ENCODE measurements at regions not wholly inside any gene's neighbourhood (a gene's known extent, or its start where the extent isn't known, plus 50 kb on each side); places are given as distances from the start of the nearest gene placed in this dataset.

DNA sequence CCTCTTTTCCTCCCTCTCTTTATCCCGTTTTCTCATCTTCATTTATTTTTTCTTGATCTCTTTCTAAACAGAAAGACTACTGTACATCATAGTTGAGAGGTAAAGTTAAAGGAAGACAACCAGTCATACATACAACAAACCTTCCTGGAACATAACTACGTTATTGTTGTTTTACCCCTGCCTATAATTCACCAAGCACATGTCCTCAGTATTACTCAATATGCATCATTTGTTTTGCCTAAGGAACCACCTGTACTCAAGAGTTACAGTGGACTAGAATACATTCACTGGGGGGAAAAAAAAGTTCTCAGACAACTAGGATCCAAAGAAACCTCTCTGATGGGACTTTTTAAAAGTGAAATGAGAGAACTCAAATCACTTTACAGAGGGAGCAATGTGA, 344.7 kb upstream of the RBMS3 start:
- Histone ChIP-seq H3K79me2 (ENCODE audit: low read length) (no peaks in the 10 kb centered on the region), H3K36me3 (ENCODE audit: insufficient read depth, low read length) (no peaks in the 10 kb centered on the region), H2AFZ (ENCODE audit: low read length) (no peak overlapping the region), H3K27ac (ENCODE audit: low read length) (no peak overlapping the region), H3K27me3 (ENCODE audit: low read length) (no peaks in the 10 kb centered on the region), H3K9me3 (ENCODE audit: low read length) (peaks cover 9% of the 10 kb centered on the region; the same call in 1 of the 2 replicates), H3K4me1 (ENCODE audit: low read length) (no peaks in the 10 kb centered on the region), H3K9me2 (replicated peaks; ENCODE audit: insufficient read depth, low read length) (no peaks in the 10 kb centered on the region), H3K9ac (ENCODE audit: low read length) (no peak overlapping the region), H3K4me2 (ENCODE audit: low read depth, low read length, poor library complexity, severe bottlenecking) (no peak overlapping the region), H4K20me1 (ENCODE audit: insufficient read depth, low read depth, low read length) (no peaks in the 10 kb centered on the region), H3K4me3 (ENCODE audit: low read length) (no peak overlapping the region)
- no peak for DNase-seq

DNA sequence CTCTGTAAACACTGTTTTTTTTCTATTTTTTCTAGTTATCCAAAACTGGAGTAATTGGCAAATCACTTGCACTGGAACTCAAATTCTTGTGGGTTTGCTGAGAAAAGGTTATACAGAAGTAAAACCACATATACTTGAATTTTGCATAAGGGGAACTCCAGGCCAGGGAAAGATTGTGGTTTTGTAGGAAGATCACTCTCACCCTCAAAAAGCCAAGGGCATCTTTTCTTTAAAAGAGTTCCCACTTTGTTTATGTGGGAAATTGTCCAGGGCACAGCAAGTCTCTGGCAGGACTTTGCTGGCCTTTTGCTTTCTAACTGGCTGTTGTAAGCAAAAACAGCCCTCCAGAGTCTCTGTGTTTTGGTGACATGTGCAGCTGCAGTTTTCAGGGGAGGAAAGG, 340.3 kb upstream of the RBMS3 start:
- H3K4me1 ChIP-seq (ENCODE audit: low read length): no peaks in the 10 kb centered on the region
- H2AFZ ChIP-seq (ENCODE audit: low read length): no peak overlapping the region
- no peak for DNase-seq
- H3K4me2 ChIP-seq (ENCODE audit: low read depth, low read length, poor library complexity, severe bottlenecking): no peak overlapping the region
- no peaks in the 10 kb centered on the region for H3K27me3 ChIP-seq (ENCODE audit: low read length)
- H3K79me2 ChIP-seq (ENCODE audit: low read length): no peaks in the 10 kb centered on the region
- H3K9me2 ChIP-seq (replicated peaks; ENCODE audit: insufficient read depth, low read length): no peaks in the 10 kb centered on the region
- no peak overlapping the region for H3K9ac ChIP-seq (ENCODE audit: low read length)
- no peak overlapping the region for H3K27ac ChIP-seq (ENCODE audit: low read length)
- H4K20me1 ChIP-seq (ENCODE audit: insufficient read depth, low read depth, low read length): no peaks in the 10 kb centered on the region
- H3K4me3 ChIP-seq (ENCODE audit: low read length): no peak overlapping the region
- peaks cover 9% of the 10 kb centered on the region; the same call in 1 of the 2 replicates for H3K9me3 ChIP-seq (ENCODE audit: low read length)
- no peaks in the 10 kb centered on the region for H3K36me3 ChIP-seq (ENCODE audit: insufficient read depth, low read length)

- Histone ChIP-seq H2AFZ (ENCODE audit: low read length) (no peak overlapping the region), H3K27ac (ENCODE audit: low read length) (no peak overlapping the region), H3K9me2 (replicated peaks; ENCODE audit: insufficient read depth, low read length) (no peaks in the 10 kb centered on the region), H3K27me3 (ENCODE audit: low read length) (no peaks in the 10 kb centered on the region), H3K79me2 (ENCODE audit: low read length) (no peaks in the 10 kb centered on the region), H3K4me3 (ENCODE audit: low read length) (no peak overlapping the region), H3K4me1 (ENCODE audit: low read length) (no peaks in the 10 kb centered on the region), H3K9ac (ENCODE audit: low read length) (no peak overlapping the region), H4K20me1 (ENCODE audit: insufficient read depth, low read depth, low read length) (no peaks in the 10 kb centered on the region), H3K9me3 (ENCODE audit: low read length) (peaks cover 13% of the 10 kb centered on the region; the same call in 1 of the 2 replicates), H3K36me3 (ENCODE audit: insufficient read depth, low read length) (no peaks in the 10 kb centered on the region), H3K4me2 (ENCODE audit: low read depth, low read length, poor library complexity, severe bottlenecking) (no peak overlapping the region)
- DNase-seq: no peak
Observed at GRCh38 chr3:28940994-28941393, 339.9 kb upstream of the RBMS3 start.

DNA sequence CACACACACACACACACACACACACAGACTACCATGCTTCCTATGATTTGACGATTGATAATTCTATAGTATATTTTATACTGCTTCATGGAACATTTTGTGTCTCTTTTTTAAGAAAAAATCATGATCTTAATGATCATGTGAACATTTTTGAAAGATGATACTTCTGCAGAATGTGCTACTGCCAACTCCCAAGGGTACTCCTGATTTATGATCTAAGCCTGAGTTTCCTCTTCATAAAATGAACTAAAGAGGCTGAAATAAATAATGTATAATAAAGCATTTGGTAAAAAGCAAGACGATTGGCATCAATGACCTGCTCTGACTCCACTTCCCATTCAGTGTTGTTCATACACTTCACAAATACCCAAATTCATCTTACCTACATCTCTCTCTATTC, 333.8 kb upstream of the RBMS3 start:
- no peaks in the 10 kb centered on the region for H3K36me3 ChIP-seq (ENCODE audit: insufficient read depth, low read length)
- no peaks in the 10 kb centered on the region for H3K27me3 ChIP-seq (ENCODE audit: low read length)
- no peaks in the 10 kb centered on the region for H3K79me2 ChIP-seq (ENCODE audit: low read length)
- H3K9ac ChIP-seq (ENCODE audit: low read length): no peak overlapping the region
- no peak overlapping the region for H3K27ac ChIP-seq (ENCODE audit: low read length)
- DNase-seq: no peak
- no peaks in the 10 kb centered on the region for H4K20me1 ChIP-seq (ENCODE audit: insufficient read depth, low read depth, low read length)
- H3K4me3 ChIP-seq (ENCODE audit: low read length): no peak overlapping the region
- no peaks in the 10 kb centered on the region for H3K4me1 ChIP-seq (ENCODE audit: low read length)
- H3K9me3 ChIP-seq (ENCODE audit: low read length): peaks cover 30% of the 10 kb centered on the region
- H2AFZ ChIP-seq (ENCODE audit: low read length): no peak overlapping the region
- H3K9me2 ChIP-seq (replicated peaks; ENCODE audit: insufficient read depth, low read length): no peaks in the 10 kb centered on the region
- H3K4me2 ChIP-seq (ENCODE audit: low read depth, low read length, poor library complexity, severe bottlenecking): no peak overlapping the region

- Histone ChIP-seq H2AFZ (ENCODE audit: low read length) (no peak overlapping the region), H3K4me3 (ENCODE audit: low read length) (no peak overlapping the region), H3K9me3 (ENCODE audit: low read length) (peaks cover 32% of the 10 kb centered on the region), H3K27me3 (ENCODE audit: low read length) (no peaks in the 10 kb centered on the region), H3K9ac (ENCODE audit: low read length) (no peak overlapping the region), H4K20me1 (ENCODE audit: insufficient read depth, low read depth, low read length) (no peaks in the 10 kb centered on the region), H3K4me2 (ENCODE audit: low read depth, low read length, poor library complexity, severe bottlenecking) (no peak overlapping the region), H3K36me3 (ENCODE audit: insufficient read depth, low read length) (no peaks in the 10 kb centered on the region), H3K79me2 (ENCODE audit: low read length) (no peaks in the 10 kb centered on the region), H3K9me2 (replicated peaks; ENCODE audit: insufficient read depth, low read length) (no peaks in the 10 kb centered on the region), H3K27ac (ENCODE audit: low read length) (no peak overlapping the region), H3K4me1 (ENCODE audit: low read length) (no peaks in the 10 kb centered on the region)
- no peak for DNase-seq
Observed at GRCh38 chr3:28947751-28948150, 333.1 kb upstream of the RBMS3 start.

DNA sequence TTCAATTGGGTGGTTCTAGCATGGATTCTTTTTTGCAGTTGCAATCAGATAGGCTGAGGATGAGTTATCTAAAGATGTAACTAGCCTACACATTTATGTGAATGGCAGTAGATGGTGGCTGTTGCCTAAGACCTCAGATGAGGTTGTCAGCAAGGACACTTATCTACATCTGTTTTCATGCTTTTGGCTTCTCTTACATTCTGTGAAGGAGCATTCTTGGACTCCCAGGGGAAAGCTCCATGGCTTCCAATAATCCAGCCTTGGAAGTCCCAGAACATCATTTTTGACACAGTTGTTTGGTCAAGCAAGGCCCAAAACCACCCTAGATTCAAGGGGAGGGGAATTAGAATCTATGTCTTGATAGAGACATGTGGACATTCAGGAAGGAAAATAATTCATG, 332.2 kb upstream of the RBMS3 start:
- H3K27me3 ChIP-seq (ENCODE audit: low read length): no peaks in the 10 kb centered on the region
- H2AFZ ChIP-seq (ENCODE audit: low read length): no peak overlapping the region
- H3K9ac ChIP-seq (ENCODE audit: low read length): no peak overlapping the region
- H3K79me2 ChIP-seq (ENCODE audit: low read length): no peaks in the 10 kb centered on the region
- H3K9me2 ChIP-seq (replicated peaks; ENCODE audit: insufficient read depth, low read length): no peaks in the 10 kb centered on the region
- H3K4me1 ChIP-seq (ENCODE audit: low read length): no peaks in the 10 kb centered on the region
- no peaks in the 10 kb centered on the region for H3K36me3 ChIP-seq (ENCODE audit: insufficient read depth, low read length)
- peaks cover 32% of the 10 kb centered on the region for H3K9me3 ChIP-seq (ENCODE audit: low read length)
- H3K4me2 ChIP-seq (ENCODE audit: low read depth, low read length, poor library complexity, severe bottlenecking): no peak overlapping the region
- no peak overlapping the region for H3K4me3 ChIP-seq (ENCODE audit: low read length)
- H3K27ac ChIP-seq (ENCODE audit: low read length): no peak overlapping the region
- H4K20me1 ChIP-seq (ENCODE audit: insufficient read depth, low read depth, low read length): no peaks in the 10 kb centered on the region
- no peak for DNase-seq

- no peaks in the 10 kb centered on the region for H3K4me1 ChIP-seq (ENCODE audit: low read length)
- H2AFZ ChIP-seq (ENCODE audit: low read length): no peak overlapping the region
- H3K9me3 ChIP-seq (ENCODE audit: low read length): peaks cover 32% of the 10 kb centered on the region
- no peak for DNase-seq
- H3K79me2 ChIP-seq (ENCODE audit: low read length): no peaks in the 10 kb centered on the region
- H3K9me2 ChIP-seq (replicated peaks; ENCODE audit: insufficient read depth, low read length): no peaks in the 10 kb centered on the region
- H3K27ac ChIP-seq (ENCODE audit: low read length): no peak overlapping the region
- no peak overlapping the region for H3K9ac ChIP-seq (ENCODE audit: low read length)
- H4K20me1 ChIP-seq (ENCODE audit: insufficient read depth, low read depth, low read length): no peaks in the 10 kb centered on the region
- H3K4me3 ChIP-seq (ENCODE audit: low read length): no peak overlapping the region
- H3K27me3 ChIP-seq (ENCODE audit: low read length): no peaks in the 10 kb centered on the region
- H3K4me2 ChIP-seq (ENCODE audit: low read depth, low read length, poor library complexity, severe bottlenecking): no peak overlapping the region
- no peaks in the 10 kb centered on the region for H3K36me3 ChIP-seq (ENCODE audit: insufficient read depth, low read length)
Observed at GRCh38 chr3:28949580-28949979, 331.3 kb upstream of the RBMS3 start.

- Histone ChIP-seq H3K27ac (ENCODE audit: low read length) (no peak overlapping the region), H3K36me3 (ENCODE audit: insufficient read depth, low read length) (no peaks in the 10 kb centered on the region), H3K4me1 (ENCODE audit: low read length) (no peaks in the 10 kb centered on the region), H3K27me3 (ENCODE audit: low read length) (no peaks in the 10 kb centered on the region), H3K4me3 (ENCODE audit: low read length) (no peak overlapping the region), H4K20me1 (ENCODE audit: insufficient read depth, low read depth, low read length) (no peaks in the 10 kb centered on the region), H3K4me2 (ENCODE audit: low read depth, low read length, poor library complexity, severe bottlenecking) (no peak overlapping the region), H3K9ac (ENCODE audit: low read length) (no peak overlapping the region), H3K9me2 (replicated peaks; ENCODE audit: insufficient read depth, low read length) (no peaks in the 10 kb centered on the region), H3K9me3 (ENCODE audit: low read length) (peaks cover 31% of the 10 kb centered on the region), H3K79me2 (ENCODE audit: low read length) (no peaks in the 10 kb centered on the region), H2AFZ (ENCODE audit: low read length) (no peak overlapping the region)
- DNase-seq: no peak
Observed at GRCh38 chr3:28950614-28951013, 330.3 kb upstream of the RBMS3 start.
